Mucosa of descending colon (tissue), 3 donors: ENCODE measurements at regions not wholly inside any gene's neighbourhood (a gene's known extent, or its start where the extent isn't known, plus 50 kb on each side); places are given as distances from the start of the nearest gene placed in this dataset.

Experiments
- ATAC-seq: fragments of 200-7000 bp; cut with Tn5 transposase; one replicate; pipeline ENCODE4 v1.9.1; 2020; ENCODE audit warnings: mild to moderate bottlenecking, moderate library complexity
- DNase-seq, 3 donors: peaks; one replicate each; pipeline ENCODE4 v3.0.0-alpha.2; 2020
- H3K36me3 ChIP-seq: fragments of 200-600 bp; one replicate; pipeline ENCODE4 v1.8.0; 2021; ENCODE audit warnings: low read depth, mild to moderate bottlenecking
- H3K4me1 ChIP-seq: fragments of 200-600 bp; one replicate; pipeline ENCODE4 v1.8.0; 2021; ENCODE audit warnings: low read depth, mild to moderate bottlenecking
- H3K4me3 ChIP-seq: fragments of 200-600 bp; one replicate; pipeline ENCODE4 v1.8.0; 2021; ENCODE audit warnings: mild to moderate bottlenecking
- H3K9me3 ChIP-seq: fragments of 200-600 bp; one replicate; pipeline ENCODE4 v1.8.0; 2021; ENCODE audit warnings: mild to moderate bottlenecking
- intact Hi-C, 2 donors: fragments of 100-400 bp; cut with DNase I in 1 of 2; cut with micrococcal nuclease in 1 of 2; formaldehyde crosslinking; loops; one replicate each; pipeline versions ENCODE4 v1.11.0 to v1.11.1; 2022; cut with DNase I, micrococcal nuclease
- TF ChIP-seq, protein P1 (sequence below): fragments of 200-600 bp; IDR thresholded peaks from one replicate; pipeline ENCODE4 v1.8.0; 2022; ENCODE audit warnings: antibody characterized with exemption, mild to moderate bottlenecking
- donor health status: DM: no; HTN: no; CAD: no; lungs with moderate emphysema.
- donor health status: DM: no; HTN: no; CAD: no.
- donor health status: DM: no; HTN: yes; CAD: no.

DNA sequence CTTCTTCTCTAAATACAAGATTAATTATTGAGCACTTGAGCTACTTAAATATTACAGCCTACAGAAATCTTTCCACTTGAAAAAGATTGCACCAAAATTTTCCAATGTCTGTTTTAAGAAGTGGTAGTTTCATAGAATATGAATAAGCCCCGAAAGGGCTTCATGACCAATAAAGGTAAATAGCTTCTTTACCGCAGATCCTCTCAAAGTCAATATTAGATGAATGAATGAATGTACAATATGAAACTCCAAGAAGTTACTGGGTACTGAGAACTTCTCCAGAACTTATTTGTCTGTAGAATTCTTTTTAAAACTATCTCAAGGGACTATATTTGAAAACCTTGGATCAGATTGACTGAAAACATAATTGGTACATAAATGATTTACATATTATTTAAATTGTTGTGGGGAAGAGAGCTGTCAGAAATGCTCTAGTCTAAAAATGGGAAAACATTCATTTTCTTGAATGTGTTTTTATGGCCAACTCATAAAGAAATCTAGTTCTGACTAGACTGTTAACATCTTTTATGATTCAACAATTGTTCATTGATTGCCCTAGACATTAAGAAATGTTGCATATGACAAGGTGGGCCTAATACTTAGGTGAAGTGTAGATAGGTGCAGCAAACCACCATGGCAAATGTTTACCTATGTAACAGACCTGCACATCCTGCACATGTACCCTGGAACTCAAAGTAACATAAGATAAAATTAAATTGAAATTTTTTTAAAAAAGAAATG lies 227.0 kb downstream of the SPRY2 start:
- Histone ChIP-seq H3K4me3 (no peak overlapping the region), H3K36me3 (no peaks in the 10 kb centered on the region), H3K4me1 (no peaks in the 10 kb centered on the region), H3K9me3 (no peaks in the 10 kb centered on the region)
- intact Hi-C loops: no loop called here
- ATAC-seq (no peak), DNase-seq (no peak)
- TF ChIP-seq, protein P1, sequence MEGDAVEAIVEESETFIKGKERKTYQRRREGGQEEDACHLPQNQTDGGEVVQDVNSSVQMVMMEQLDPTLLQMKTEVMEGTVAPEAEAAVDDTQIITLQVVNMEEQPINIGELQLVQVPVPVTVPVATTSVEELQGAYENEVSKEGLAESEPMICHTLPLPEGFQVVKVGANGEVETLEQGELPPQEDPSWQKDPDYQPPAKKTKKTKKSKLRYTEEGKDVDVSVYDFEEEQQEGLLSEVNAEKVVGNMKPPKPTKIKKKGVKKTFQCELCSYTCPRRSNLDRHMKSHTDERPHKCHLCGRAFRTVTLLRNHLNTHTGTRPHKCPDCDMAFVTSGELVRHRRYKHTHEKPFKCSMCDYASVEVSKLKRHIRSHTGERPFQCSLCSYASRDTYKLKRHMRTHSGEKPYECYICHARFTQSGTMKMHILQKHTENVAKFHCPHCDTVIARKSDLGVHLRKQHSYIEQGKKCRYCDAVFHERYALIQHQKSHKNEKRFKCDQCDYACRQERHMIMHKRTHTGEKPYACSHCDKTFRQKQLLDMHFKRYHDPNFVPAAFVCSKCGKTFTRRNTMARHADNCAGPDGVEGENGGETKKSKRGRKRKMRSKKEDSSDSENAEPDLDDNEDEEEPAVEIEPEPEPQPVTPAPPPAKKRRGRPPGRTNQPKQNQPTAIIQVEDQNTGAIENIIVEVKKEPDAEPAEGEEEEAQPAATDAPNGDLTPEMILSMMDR: no peak

DNA sequence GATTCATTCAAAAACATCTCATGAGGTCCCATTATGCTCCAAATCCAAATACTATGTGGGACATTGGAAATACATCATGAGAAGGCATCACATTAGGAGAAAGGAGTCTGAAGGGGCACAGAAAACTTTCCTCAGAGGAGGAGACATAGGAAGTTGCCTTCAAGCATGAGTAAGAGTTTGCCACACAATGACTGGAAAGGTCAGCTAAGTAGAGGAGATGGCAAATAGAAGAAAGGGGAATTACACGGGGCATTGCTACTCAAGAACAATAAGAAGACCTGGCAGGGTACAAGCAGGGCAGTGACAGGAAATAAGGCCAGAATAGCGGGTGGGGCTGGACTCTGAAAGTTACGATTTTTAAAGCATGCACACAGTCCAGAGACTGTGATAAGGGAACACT lies 231.6 kb downstream of the SPRY2 start:
- Histone ChIP-seq H3K9me3 (no peaks in the 10 kb centered on the region), H3K4me1 (no peaks in the 10 kb centered on the region), H3K4me3 (no peak overlapping the region), H3K36me3 (no peaks in the 10 kb centered on the region)
- intact Hi-C loops: no loop called here
- DNase-seq (no peak), ATAC-seq (no peak)
- TF ChIP-seq, protein P1: no peak

DNA sequence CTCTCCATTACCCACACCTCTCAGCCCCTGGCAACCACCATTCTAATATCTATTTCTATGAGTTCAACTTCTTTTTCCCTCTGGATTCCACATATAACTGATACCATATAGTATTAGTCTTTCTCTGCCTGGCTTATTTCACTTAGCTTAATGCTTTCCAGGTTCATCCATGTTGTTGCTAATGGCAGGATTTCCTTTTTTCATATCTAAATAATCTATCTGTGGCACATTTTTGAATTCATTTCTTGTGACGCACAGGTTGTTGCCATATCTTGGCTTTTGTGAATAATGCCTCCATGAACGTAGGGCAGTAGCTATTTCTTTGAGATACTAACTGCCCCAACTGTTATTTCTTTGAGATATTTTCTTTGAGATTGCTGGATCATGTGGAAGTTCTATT lies 235.6 kb downstream of the SPRY2 start:
- Histone ChIP-seq H3K4me3 (no peak overlapping the region), H3K4me1 (no peaks in the 10 kb centered on the region), H3K36me3 (no peaks in the 10 kb centered on the region), H3K9me3 (no peaks in the 10 kb centered on the region)
- DNase-seq (no peak), ATAC-seq (no peak)
- intact Hi-C loops: no loop called here
- TF ChIP-seq, protein P1: no peak

DNA sequence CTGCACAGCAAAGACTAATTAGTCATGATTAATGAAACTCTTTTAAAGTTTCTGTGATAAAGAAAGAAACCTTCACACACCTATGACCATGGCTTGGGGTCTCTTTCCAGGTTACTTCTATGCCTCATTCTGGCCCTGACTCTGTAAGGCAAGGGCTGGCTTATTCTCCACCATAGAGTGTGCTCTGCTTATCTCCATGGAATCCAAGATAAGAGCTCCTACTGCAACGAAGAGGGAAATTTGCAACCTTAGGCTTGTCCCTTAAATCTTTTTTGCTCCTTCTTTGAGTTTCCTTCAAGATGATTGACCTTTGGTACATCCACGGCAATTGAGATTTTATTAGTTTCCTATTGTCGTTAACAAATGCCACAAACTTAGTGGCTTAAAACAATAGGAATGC lies 239.9 kb downstream of the SPRY2 start:
- TF ChIP-seq, protein P1: no peak
- H3K4me1 ChIP-seq: no peaks in the 10 kb centered on the region
- no peak overlapping the region for H3K4me3 ChIP-seq
- H3K36me3 ChIP-seq: no peaks in the 10 kb centered on the region
- intact Hi-C loops: no loop called here
- DNase-seq (no peak), ATAC-seq (peak; percentile 78)
- no peaks in the 10 kb centered on the region for H3K9me3 ChIP-seq

DNA sequence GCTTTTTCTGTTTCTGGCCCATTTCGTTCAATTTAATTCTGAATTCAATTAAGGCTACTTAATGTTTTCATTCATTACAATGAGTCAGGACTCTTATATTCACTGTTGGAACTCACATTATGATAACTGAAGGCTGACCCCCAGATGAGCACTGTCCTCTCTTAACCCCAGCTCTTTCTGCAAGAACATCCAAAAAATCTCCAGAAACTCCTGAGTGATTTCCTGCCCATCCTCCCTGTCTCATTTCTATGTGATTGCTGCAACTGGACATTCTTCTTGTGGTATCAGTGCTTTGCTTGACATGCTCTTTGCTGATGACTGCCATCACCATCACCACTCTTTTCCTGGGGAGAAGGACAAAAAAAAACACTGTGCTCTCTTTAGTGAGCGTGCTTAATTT lies 240.3 kb downstream of the SPRY2 start:
- intact Hi-C loops: no loop called here
- TF ChIP-seq, protein P1: no peak
- Histone ChIP-seq H3K36me3 (no peaks in the 10 kb centered on the region), H3K4me3 (no peak overlapping the region), H3K9me3 (no peaks in the 10 kb centered on the region), H3K4me1 (no peaks in the 10 kb centered on the region)
- no peak for ATAC-seq
- DNase-seq: no peak

DNA sequence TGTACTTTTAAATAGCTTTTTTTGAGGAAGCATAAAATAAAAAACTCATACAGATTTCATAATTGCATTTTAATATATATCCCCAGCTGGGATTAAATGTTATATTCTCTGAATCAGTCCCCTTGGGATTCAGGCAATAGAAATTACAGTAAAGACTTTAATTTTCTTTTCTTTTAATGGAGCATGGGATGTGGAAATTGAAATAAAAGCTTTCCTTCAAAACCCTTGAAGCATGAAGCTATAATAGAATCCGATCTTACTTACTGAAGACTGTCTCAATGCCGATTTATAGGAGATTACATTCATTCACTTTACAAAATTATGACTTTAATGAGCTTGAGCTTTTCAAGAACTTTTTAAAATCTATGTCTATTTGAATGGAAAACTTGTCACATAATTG lies 243.4 kb downstream of the SPRY2 start:
- no peaks in the 10 kb centered on the region for H3K36me3 ChIP-seq
- no peaks in the 10 kb centered on the region for H3K9me3 ChIP-seq
- H3K4me3 ChIP-seq: no peak overlapping the region
- no peaks in the 10 kb centered on the region for H3K4me1 ChIP-seq
- intact Hi-C loops: no loop called here
- TF ChIP-seq, protein P1: no peak
- DNase-seq (no peak), ATAC-seq (no peak)
